ENCODE measurements at regions not wholly inside any gene's neighbourhood (a gene's known extent, or its start where the extent isn't known, plus 50 kb on each side); places are given as distances from the start of the nearest gene placed in this dataset.

- Histone ChIP-seq H4K5ac (ENCODE audit: insufficient read length, low read depth, low read length) (no peak overlapping the region), H3K9ac (ENCODE audit: extremely low read depth, insufficient read length, low read length) (no peak overlapping the region), H2BK5ac (ENCODE audit: insufficient read length, low read length) (no peak overlapping the region), H3K14ac (ENCODE audit: insufficient read depth, low read length) (no peak overlapping the region), H3K27ac (ENCODE audit: insufficient read length, low read depth, low read length) (no peak overlapping the region), H3K27me3 (ENCODE audit: insufficient read depth, low read length) (no peaks in the 10 kb centered on the region), H2BK120ac (ENCODE audit: low read depth, low read length, poor library complexity, severe bottlenecking) (no peak overlapping the region), H2BK15ac (ENCODE audit: low read depth, low read length) (no peak overlapping the region), H4K8ac (replicated peaks; ENCODE audit: insufficient read length, low read depth, low read length) (no peak overlapping the region), H3K23ac (ENCODE audit: insufficient read length, low read depth, low read length) (no peak overlapping the region), H3K4me2 (ENCODE audit: insufficient read depth, insufficient read length, low read length) (no peak overlapping the region), H3K18ac (ENCODE audit: insufficient read length, low read depth, low read length) (no peak overlapping the region), H3K9me3 (ENCODE audit: control insufficient read depth, low read depth, low read length) (no peaks in the 10 kb centered on the region), H3K79me1 (ENCODE audit: insufficient read depth, low read depth, low read length, poor library complexity, severe bottlenecking) (no peaks in the 10 kb centered on the region), H2AK5ac (ENCODE audit: insufficient read length, low read length) (no peak overlapping the region), H3K79me2 (ENCODE audit: insufficient read depth, low read length) (no peaks in the 10 kb centered on the region), H2AFZ (ENCODE audit: low read length) (no peak overlapping the region), H4K91ac (ENCODE audit: insufficient read length, low read depth, low read length) (no peak overlapping the region), H2BK20ac (ENCODE audit: low read depth, low read length, poor library complexity, severe bottlenecking) (no peak overlapping the region), H3T11ph (ENCODE audit: low read length) (no peak overlapping the region), H3K4me1 (ENCODE audit: insufficient read depth, low read length) (no peaks in the 10 kb centered on the region), H3K23me2 (ENCODE audit: insufficient read length, low read depth, low read length, poor library complexity, severe bottlenecking) (no peaks in the 10 kb centered on the region), H3K56ac (ENCODE audit: insufficient read length, low read depth, low read length) (no peak overlapping the region), H3K4ac (ENCODE audit: low read depth, low read length) (no peak overlapping the region), H4K20me1 (ENCODE audit: control insufficient read depth, insufficient read depth, insufficient read length) (no peaks in the 10 kb centered on the region), H2BK12ac (ENCODE audit: insufficient read length, low read depth, low read length) (no peak overlapping the region)
- Mint-ChIP-seq H3K36me3 (ENCODE audit: insufficient read depth in 1 of 3, low read depth in 3 of 3) (no peaks in the 10 kb centered on the region), H3K4me3 (no peak overlapping the region), H3K27ac (no peak overlapping the region), H3K9me3 (no peaks in the 10 kb centered on the region), H3K27me3 (ENCODE audit: low read depth) (peaks cover 12% of the 10 kb centered on the region), H3K4me1 (peaks cover 0 to 8% of the 10 kb centered on the region in 2 experiments; a peak in 1 of 4 replicates)
- no peak for DNase-seq
- TF ChIP-seq CTCF (conservative IDR thresholded peaks at IDR 0.05), result no peak
- no CpG with 5 or more reads among the region's 12 CpGs for WGBS (ENCODE audit: extremely low coverage, insufficient read length, low lambda C conversion rate)
These were observed 52.6 kb upstream of the CD82 start for GRCh38 chr11:44512818-44513217.
